Panc1 (cell line): ENCODE measurements at regions not wholly inside any gene's neighbourhood (a gene's known extent, or its start where the extent isn't known, plus 50 kb on each side); places are given as distances from the start of the nearest gene placed in this dataset.
"Not testable (repeated sequence)": the region's sequence is repeated elsewhere in the genome, so short reads cannot be mapped to it uniquely, and the experiment has no call there.

Source experiments
- ATAC-seq: fragments of 200-7000 bp; cut with Tn5 transposase; 2 replicates; pipeline ENCODE4 v1.9.1; 2020; ENCODE audit warnings: mild to moderate bottlenecking, moderate library complexity
- BruUV-seq: library from RNA; stranded (reverse); fragments of 400-500 nt; replicated peaks from 2 replicates; lab custom pipeline; 2021; lab: Mats Ljungman, UMichigan
- CTCF ChIA-PET: fragments of 300-600 bp; sonication (Branson Sonifier 250); formaldehyde crosslinking; loops from one replicate; lab custom pipeline; 2022; ENCODE audit warnings: antibody characterized with exemption; lab: Charles Lee
- POLR2A ChIA-PET: fragments of 300-600 bp; sonication (Branson Sonifier 250); formaldehyde crosslinking; loops from one replicate; lab custom pipeline; 2022; ENCODE audit warnings: antibody characterized with exemption; lab: Charles Lee
- DNase-seq: peaks from one replicate; pipeline ENCODE4 v3.0.0-alpha.2; 2010; ENCODE audit warnings: low read depth, low spot score
- H3K27ac ChIP-seq: 2 replicates; pipeline ENCODE4 v1.5.1; 2011; ENCODE audit warnings: mild to moderate bottlenecking, low read length, inconsistent platforms
- H3K27me3 ChIP-seq: fragments of 200-500 bp; sonication (Bioruptor generic); 2 replicates; pipeline ENCODE4 v1.6.0; 2014; ENCODE audit warnings: low read length, inconsistent platforms; ENCODE audit not compliant: control insufficient read depth, insufficient read depth
- H3K36me3 ChIP-seq: fragments of 200-500 bp; sonication (Bioruptor generic); 2 replicates; pipeline ENCODE4 v1.5.1; 2014; ENCODE audit warnings: inconsistent platforms, mild to moderate bottlenecking, low read length, moderate library complexity; ENCODE audit not compliant: control insufficient read depth, insufficient read depth
- H3K4me1 ChIP-seq: 2 replicates; pipeline ENCODE4 v1.5.1; 2011; ENCODE audit warnings: inconsistent platforms, mild to moderate bottlenecking, low read length, moderate library complexity; ENCODE audit not compliant: control insufficient read depth, insufficient read depth
- H3K4me3 ChIP-seq, 2 experiments: 2 replicates each; pipeline ENCODE4 v1.5.1; 2011 to 2012; ENCODE audit warnings: low read depth in 2 of 2, low read length in 2 of 2, mild to moderate bottlenecking in 2 of 2, inconsistent platforms in 1 of 2, moderate library complexity in 1 of 2
- H3K9me3 ChIP-seq: fragments of 200-500 bp; sonication (Bioruptor generic); 2 replicates; pipeline ENCODE4 v1.5.1; 2014; ENCODE audit warnings: low read depth, mild to moderate bottlenecking, inconsistent platforms, low read length, moderate library complexity; ENCODE audit not compliant: control insufficient read depth, insufficient read depth
- POLR2AphosphoS5 ChIP-seq: IDR thresholded peaks from 2 replicates; pipeline ENCODE4 v1.6.1; 2012; ENCODE audit warnings: mild to moderate bottlenecking, low read depth, low read length, moderate library complexity
- SIN3A ChIP-seq: IDR thresholded peaks from 2 replicates; pipeline ENCODE4 v1.6.1; 2012; ENCODE audit warnings: low read depth, mild to moderate bottlenecking, low read length, moderate library complexity, borderline replicate concordance; ENCODE audit not compliant: insufficient read depth
- TCF7L2 ChIP-seq: IDR thresholded peaks from 2 replicates; pipeline ENCODE4 v1.6.1; 2011; ENCODE audit warnings: mild to moderate bottlenecking, low read depth, low read length, inconsistent platforms
- in situ Hi-C: cut with HindIII; loops from 2 replicates; pipeline ENCODE4 v1.10.0; 2016; ENCODE audit warnings: low sequenced_read_pairs, low pct_unique_long_range_greater_than_20kb
- intact Hi-C: fragments of 100-400 bp; cut with micrococcal nuclease; formaldehyde crosslinking; loops from one replicate; pipeline ENCODE4 v1.10.0; 2022; ENCODE audit not compliant: unreplicated experiment
- TF ChIP-seq, protein P1 (sequence below): fragments of 450-650 bp; IDR thresholded peaks from 2 replicates; pipeline ENCODE4 v1.5.1; 2017; ENCODE audit warnings: mild to moderate bottlenecking
- TF ChIP-seq, protein P2 (sequence below), 2 experiments: IDR thresholded peaks; 2 replicates each; pipeline ENCODE4 v1.6.1; 2011 to 2012; ENCODE audit warnings: low read depth in 2 of 2, control low read depth in 1 of 2, low read length in 1 of 2, mild to moderate bottlenecking in 1 of 2, moderate library complexity in 1 of 2; ENCODE audit not compliant: insufficient read depth in 1 of 2

DNA sequence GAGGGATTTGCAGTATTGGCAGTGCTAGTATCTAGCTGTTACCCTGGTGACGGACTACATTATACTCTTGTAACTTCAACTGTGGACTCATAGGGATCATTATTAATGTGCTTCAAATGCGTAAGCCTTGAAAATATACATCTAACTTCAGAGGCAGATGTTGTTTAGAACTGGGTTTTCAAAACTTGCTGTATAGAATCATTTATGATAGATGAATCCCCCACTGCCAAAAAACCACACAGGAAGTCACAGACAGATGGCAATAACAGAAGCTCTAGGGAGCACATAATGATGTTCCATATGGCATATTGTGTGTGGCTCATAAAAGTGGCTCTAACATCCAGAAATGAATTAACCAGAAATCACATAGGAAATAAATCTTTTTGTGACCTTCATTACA, 62.3 kb upstream of the RELL1 start:
- TF ChIP-seq, protein P1, sequence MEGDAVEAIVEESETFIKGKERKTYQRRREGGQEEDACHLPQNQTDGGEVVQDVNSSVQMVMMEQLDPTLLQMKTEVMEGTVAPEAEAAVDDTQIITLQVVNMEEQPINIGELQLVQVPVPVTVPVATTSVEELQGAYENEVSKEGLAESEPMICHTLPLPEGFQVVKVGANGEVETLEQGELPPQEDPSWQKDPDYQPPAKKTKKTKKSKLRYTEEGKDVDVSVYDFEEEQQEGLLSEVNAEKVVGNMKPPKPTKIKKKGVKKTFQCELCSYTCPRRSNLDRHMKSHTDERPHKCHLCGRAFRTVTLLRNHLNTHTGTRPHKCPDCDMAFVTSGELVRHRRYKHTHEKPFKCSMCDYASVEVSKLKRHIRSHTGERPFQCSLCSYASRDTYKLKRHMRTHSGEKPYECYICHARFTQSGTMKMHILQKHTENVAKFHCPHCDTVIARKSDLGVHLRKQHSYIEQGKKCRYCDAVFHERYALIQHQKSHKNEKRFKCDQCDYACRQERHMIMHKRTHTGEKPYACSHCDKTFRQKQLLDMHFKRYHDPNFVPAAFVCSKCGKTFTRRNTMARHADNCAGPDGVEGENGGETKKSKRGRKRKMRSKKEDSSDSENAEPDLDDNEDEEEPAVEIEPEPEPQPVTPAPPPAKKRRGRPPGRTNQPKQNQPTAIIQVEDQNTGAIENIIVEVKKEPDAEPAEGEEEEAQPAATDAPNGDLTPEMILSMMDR: no peak
- TF ChIP-seq SIN3A (no peak), POLR2AphosphoS5 (no peak), TCF7L2 (no peak)
- TF ChIP-seq, protein P2, sequence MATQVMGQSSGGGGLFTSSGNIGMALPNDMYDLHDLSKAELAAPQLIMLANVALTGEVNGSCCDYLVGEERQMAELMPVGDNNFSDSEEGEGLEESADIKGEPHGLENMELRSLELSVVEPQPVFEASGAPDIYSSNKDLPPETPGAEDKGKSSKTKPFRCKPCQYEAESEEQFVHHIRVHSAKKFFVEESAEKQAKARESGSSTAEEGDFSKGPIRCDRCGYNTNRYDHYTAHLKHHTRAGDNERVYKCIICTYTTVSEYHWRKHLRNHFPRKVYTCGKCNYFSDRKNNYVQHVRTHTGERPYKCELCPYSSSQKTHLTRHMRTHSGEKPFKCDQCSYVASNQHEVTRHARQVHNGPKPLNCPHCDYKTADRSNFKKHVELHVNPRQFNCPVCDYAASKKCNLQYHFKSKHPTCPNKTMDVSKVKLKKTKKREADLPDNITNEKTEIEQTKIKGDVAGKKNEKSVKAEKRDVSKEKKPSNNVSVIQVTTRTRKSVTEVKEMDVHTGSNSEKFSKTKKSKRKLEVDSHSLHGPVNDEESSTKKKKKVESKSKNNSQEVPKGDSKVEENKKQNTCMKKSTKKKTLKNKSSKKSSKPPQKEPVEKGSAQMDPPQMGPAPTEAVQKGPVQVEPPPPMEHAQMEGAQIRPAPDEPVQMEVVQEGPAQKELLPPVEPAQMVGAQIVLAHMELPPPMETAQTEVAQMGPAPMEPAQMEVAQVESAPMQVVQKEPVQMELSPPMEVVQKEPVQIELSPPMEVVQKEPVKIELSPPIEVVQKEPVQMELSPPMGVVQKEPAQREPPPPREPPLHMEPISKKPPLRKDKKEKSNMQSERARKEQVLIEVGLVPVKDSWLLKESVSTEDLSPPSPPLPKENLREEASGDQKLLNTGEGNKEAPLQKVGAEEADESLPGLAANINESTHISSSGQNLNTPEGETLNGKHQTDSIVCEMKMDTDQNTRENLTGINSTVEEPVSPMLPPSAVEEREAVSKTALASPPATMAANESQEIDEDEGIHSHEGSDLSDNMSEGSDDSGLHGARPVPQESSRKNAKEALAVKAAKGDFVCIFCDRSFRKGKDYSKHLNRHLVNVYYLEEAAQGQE (IDR thresholded peaks at IDR 0.05; ENCODE audit: insufficient read depth in 1 of 2, low read depth in 2 of 2, low read length in 1 of 2): no peak
- no peak for DNase-seq
- in situ Hi-C loops (no loop called here), intact Hi-C loops (no loop called here)
- no peak for ATAC-seq
- no peaks in the 10 kb centered on the region for H3K27me3 ChIP-seq
- H3K9me3 ChIP-seq: no peaks in the 10 kb centered on the region
- no peaks in the 10 kb centered on the region for H3K36me3 ChIP-seq
- H3K4me3 ChIP-seq: no peak overlapping the region
- ChIA-PET CTCF (no interaction called here), POLR2A (no interaction called here)
- no TSS peak for BruUV-seq
- no peak overlapping the region for H3K27ac ChIP-seq
- H3K4me1 ChIP-seq: no peaks in the 10 kb centered on the region

DNA sequence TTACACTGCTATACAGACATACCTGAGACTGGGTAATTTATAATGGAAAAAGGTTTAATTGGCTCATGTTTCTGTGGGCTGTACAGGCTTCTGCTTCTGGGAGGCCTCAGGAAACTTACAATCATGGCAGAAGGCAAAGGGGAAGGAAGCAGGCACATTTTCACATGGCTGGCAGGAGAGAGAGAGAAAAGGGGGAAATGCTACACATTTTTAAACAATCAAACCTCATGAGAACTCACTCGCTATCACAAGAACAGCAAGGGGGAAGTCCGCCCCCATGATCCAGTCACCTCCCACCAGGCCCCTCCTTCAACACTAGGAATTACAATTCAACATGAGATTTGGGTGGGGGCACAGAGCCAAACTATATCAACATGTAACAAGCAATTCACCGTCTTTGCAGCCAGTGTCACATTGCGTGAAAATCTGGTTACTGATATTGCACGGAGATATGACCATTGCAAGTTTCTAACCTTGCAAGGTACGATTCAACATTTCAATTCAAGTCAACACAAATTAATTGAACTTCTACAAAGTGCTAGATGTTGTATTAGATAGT, 61.7 kb upstream of the RELL1 start:
- Histone ChIP-seq H3K36me3 (no peaks in the 10 kb centered on the region), H3K27ac (no peak overlapping the region), H3K4me3 (no peak overlapping the region), H3K27me3 (no peaks in the 10 kb centered on the region), H3K9me3 (no peaks in the 10 kb centered on the region), H3K4me1 (no peaks in the 10 kb centered on the region)
- POLR2A ChIA-PET: no interaction called here
- intact Hi-C loops: no loop called here
- CTCF ChIA-PET: no interaction called here
- no TSS peak for BruUV-seq
- no peak for ATAC-seq
- in situ Hi-C loops: no loop called here
- TF ChIP-seq POLR2AphosphoS5 (no peak), SIN3A (no peak), TCF7L2 (no peak)
- TF ChIP-seq, protein P2 (IDR thresholded peaks at IDR 0.05; ENCODE audit: insufficient read depth in 1 of 2, low read depth in 2 of 2, low read length in 1 of 2): no peak
- TF ChIP-seq, protein P1: no peak
- no peak for DNase-seq

DNA sequence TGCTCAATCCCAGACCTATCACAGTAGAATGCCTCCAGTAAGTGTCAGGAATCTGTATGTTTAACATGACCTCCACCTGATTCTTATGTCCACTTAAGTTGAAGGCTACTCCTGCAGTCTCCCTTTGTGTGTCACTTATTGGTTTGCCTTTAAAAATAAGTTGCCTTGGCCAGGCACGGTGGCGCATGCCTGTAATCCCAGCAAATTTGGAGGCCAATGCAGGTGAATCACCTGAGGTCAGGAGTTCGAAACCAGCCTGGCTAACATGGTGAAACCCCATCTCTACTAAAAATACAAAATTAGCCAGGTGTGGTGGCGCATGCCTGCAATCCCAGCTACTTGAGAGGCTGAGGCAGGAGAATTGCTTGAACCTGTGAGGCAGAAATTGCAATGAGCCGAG, 60.7 kb upstream of the RELL1 start:
- in situ Hi-C loops, BruUV-seq, H3K9me3 ChIP-seq, H3K27ac ChIP-seq, H3K4me1 ChIP-seq, H3K4me3 ChIP-seq, intact Hi-C loops, ATAC-seq, DNase-seq, CTCF ChIA-PET, POLR2A ChIA-PET, H3K36me3 ChIP-seq, H3K27me3 ChIP-seq: not testable (repeated sequence)
